KG1 (cell line): ENCODE measurements at regions not wholly inside any gene's neighbourhood (a gene's known extent, or its start where the extent isn't known, plus 50 kb on each side); places are given as distances from the start of the nearest gene placed in this dataset.
"Not testable (repeated sequence)": the region's sequence is repeated elsewhere in the genome, so short reads cannot be mapped to it uniquely, and the experiment has no call there.

Experiments used
- DNase-seq: peaks from one replicate; lab custom pipeline; 2025; lab: John Stamatoyannopoulos, UW

GRCh38 chr4:3879681-3880614 is 113.8 kb downstream of the ADRA2C start:
- DNase-seq, result peak; percentile 3

DNA sequence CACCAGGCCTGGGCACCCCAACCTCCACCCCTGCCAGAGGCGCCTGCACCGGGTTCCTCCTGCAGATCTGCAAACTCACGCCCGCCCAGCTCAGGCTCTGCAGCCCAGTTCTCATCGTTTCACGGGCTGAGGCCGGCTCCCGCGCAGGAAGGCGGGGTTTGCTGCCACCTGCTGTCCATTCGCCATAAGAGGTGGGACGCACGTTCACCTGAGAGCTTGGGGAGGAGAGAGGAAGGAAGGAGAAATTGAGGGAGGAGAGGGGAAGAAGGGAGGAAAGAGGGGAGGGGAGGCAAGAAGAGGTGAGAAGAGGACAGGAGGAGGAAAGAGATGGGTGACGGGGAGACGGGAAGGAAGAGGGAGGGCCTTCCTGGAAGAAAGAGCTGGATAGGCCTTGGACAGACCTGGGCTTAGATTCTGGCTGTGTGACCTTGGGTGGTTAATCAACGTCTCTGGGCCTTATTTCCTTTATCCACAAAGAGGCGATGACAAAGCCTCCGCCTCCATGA is 114.5 kb downstream of the ADRA2C start:
- peak; percentile 14 for DNase-seq

DNA sequence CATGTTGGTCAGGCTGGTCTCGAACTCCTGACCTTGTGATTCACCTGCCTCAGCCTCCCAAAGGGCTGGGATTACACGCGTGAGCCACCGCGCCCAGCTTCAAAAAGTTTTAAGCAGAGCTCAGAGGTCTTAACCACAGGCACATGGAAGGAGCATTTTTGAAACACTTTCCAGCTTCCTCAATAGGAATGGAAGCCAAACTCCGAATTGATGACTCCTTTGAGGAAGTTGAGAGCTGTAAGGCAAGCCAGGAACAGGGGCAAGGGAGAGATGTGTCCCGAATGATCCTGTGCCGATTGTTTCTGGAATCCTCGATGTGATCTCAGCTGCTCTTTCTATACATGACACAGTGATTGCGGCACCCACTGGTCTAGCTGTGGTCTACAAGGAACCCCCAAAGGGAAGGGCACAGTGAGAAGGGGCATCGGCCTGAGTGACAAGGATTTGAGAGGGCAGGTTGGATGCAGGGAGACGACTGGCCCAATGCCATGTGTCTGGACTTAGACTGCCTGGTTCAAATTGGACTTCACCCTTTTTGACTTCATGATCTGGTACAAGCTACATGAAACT is 116.2 kb downstream of the ADRA2C start:
- not testable (repeated sequence) for DNase-seq

DNA sequence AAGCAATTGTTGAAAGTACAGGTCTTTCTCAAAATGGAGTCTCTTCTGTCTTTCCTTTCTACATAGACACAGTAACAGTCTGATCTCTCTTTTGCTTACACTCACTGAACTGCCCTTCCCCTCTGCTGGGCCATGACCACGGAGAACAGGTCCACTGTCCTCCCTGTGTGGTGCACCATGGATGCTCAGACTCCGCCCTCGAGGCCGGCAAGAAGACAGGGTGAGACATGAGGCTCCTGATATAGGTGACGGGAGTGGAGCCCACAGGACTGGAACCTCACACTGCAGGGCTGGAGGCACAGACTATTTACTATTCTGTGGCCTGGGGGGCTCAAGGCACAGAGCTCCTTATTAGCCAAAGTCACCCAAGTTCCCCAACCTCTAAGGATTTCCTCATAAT is 118.1 kb downstream of the ADRA2C start:
- not testable (repeated sequence) for DNase-seq

- DNase-seq, result not testable (repeated sequence)
These were observed 127.4 kb downstream of the ADRA2C start for GRCh38 chr4:3893590-3893989.

DNA sequence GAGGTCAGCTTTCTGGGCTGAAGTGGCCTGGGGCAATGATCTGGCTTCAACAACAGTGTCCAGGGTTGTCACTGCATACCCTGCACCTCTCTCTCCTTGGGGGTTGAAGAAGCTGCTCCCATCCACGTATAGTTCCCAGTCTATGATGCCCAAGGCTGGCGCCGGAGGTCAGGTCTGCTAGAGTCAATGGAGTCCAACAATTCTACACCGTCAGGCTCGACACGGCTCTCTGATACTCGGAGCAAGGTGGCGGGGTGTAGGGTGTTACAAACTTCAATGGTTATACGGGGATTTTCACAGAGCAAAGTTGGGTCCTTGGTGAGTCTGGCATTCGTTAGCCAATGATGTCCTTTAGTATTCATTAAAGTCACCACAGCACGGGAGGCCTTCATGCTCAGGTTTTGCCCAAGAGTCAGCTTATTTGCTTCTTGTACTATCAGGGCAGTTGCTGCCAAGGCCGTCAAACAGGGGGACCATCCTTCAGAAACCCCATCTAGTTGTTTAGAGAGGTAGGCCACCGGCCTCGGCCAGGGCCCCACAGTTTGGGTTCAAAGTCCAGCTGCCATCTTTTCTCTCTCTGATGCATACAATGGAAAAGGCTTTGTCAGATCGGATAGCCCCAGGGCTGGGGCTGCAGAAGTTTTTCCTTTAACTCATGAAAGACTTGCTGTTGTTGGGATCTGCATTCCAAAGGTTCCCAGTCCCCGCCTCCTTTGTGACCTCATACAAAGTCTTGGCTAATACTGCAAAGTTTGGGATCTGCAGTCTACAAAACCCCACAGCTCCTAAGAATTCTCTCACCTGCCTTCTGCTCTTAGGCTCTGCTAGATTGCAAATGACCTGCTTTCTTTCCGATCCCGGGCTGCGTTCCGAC is 128.1 kb downstream of the ADRA2C start:
- DNase-seq, result not testable (repeated sequence)

DNA sequence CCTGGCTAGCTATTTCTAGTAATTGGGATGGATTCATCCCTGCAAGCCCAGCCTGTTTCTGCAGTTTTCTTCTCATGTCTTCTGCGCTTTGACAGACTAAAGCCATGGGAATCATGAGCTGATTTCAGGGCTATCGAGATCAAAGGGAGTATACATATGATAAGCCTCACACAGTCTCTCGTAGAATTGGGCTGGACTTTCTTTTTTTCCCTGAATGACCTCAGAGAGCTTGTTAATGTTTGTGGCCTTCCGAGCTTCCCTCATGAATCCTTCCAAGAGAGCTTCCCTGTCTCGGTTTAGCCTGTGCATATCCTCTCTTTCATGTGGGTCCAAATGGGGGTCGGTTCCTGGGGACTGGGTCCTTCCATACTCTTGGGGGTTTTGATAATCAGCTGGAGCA is 130.3 kb downstream of the ADRA2C start:
- no peak for DNase-seq

GRCh38 chr4:3896871-3897578 is 130.8 kb downstream of the ADRA2C start:
- not testable (repeated sequence) for DNase-seq

- no peak for DNase-seq
These were observed 131.9 kb downstream of the ADRA2C start for GRCh38 chr4:3898098-3898497.

- DNase-seq, result not testable (repeated sequence)
These were observed 132.7 kb downstream of the ADRA2C start for GRCh38 chr4:3898928-3899327.

GRCh38 chr4:3904264-3904955 is 138.2 kb downstream of the ADRA2C start:
- not testable (repeated sequence) for DNase-seq

GRCh38 chr4:3909616-3910015 is 143.4 kb downstream of the ADRA2C start:
- not testable (repeated sequence) for DNase-seq

DNA sequence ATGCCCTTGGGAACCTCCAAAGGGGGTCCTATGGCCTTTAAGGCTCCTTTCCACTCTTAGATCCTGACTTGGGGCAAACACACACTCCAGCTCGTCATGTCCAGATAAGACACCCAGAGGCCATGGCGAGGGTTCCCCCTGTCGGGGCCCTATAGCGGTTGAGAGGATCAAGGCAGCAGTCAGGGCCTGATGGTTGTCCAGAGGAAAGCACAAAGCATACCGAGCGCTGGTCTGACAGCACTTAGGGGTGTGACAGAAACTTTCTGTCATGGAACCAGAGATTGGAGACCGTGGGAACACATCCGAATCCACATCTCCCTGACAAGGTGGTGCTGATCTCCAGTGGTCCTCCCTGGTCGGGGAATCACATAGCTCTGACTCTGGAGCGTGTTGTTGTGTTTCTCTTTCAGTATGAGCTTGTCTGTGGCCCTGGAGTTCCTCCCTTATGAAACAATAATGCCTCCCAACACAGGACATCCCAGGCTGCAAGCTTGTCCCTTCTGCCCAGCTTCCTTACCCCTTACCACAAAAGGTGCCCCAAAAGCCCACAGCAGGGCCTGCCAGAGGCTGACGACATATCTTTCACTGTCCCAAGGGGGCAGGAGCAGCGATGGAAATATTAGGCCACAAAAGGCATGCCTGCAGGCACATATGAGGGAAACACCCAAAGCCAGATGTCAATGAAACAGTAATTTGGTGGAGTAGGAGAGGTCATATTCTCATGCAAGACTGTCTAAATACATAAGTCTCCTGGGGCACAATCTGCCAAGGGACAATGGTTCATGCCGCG is 144.2 kb downstream of the ADRA2C start:
- not testable (repeated sequence) for DNase-seq

DNA sequence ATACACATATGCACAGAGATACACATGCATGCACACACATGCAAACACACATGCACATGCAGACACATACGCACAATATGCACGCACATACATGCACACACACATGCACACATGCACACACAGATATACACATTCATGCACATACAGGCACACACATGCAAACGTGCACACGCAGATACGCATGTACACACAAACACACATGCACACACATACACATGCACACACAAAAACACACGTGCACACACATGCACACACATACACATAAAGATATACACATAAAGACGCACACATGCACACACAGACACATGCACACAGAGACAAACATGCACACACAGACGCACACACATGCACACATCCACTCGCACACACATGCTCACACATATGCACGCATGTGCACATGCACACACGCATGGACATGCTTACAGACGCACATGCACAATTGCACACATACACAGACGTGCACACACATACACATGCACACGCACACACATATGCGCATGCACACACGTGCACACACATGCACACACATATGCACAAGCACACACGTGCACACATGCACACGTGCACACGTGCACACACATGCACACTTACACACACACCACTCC is 145.2 kb downstream of the ADRA2C start:
- DNase-seq, result no peak

DNA sequence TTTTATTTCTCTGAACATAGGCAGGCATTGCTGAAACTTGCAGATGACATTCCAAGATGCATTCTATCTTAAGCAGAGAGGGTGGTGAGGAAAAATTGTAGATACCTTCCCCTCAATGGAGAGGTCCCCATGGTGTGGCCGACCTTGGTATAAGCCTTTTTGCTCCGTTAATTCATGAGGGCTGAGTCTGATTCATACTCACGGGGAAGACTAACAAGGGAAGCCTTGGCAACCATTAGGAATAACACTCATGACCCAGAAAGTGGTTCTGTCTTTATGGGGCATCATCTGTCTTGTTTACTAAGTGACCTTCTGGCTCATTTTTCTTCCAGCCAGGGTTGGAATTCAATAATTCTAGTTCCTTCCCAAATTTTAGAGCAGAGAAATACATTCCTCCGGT is 148.3 kb downstream of the ADRA2C start:
- DNase-seq, result not testable (repeated sequence)

- not testable (repeated sequence) for DNase-seq
These were observed 153.3 kb downstream of the ADRA2C start for GRCh38 chr4:3919509-3919908.

DNA sequence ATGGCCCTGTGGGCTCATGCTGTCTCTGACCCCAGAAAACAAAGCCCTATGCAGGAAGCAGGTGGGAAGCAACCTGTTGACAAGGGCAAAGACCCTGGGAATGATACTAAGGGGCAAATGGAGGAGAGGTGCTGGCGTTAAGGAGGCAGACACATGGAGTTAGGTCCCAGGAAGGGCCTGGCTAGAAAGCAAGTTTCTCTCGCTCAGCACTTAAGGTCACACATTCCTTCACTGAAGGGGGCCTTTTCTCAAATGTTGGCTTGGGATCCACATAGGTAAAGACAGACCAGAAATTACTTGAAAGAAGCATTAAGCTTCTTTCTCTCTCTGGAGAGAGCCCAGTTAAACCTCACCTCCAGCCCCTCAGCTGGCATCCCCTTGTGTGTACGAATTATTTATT is 155.7 kb downstream of the ADRA2C start:
- not testable (repeated sequence) for DNase-seq

- DNase-seq, result not testable (repeated sequence)
These were observed 159.7 kb downstream of the ADRA2C start for GRCh38 chr4:3925841-3926240.

DNA sequence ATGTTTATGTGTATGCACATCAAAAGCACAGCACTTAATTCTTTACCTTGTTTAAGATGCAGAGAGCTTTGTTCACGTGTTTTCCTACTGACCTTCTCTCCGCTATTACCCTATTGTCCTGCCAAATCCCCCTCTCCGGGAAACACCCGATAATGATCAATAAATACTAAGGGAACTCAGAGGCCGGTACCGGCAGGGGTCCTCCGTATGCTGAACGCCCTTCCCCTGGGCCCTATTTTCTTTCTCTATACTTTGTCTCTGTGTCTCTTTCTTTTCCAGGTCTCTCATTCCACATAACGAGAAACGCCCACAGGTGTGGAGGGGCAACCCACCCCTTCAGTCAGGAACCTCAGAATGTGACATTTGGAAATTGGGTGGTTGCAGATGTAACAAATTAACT is 160.1 kb downstream of the ADRA2C start:
- DNase-seq, result not testable (repeated sequence)
